ENCODE measurements at regions not wholly inside any gene's neighbourhood (a gene's known extent, or its start where the extent isn't known, plus 50 kb on each side); places are given as distances from the start of the nearest gene placed in this dataset.
A peak's percentile ranks its signal among the peaks of the same experiment; 100 is the strongest.

GRCh38 chr1:187476671-187477070, 647.9 kb downstream of the PLA2G4A start:
- WGBS, 2 donors, result 66 to 69% methylated on average over 3 of the region's 3 CpGs
- Histone ChIP-seq H3K4me1 (no peaks in the 10 kb centered on the region), H3K4me3 (replicated peaks in 1 of 3) (no peak overlapping the region), H3K27me3 (no peaks in the 10 kb centered on the region), H3K36me3 (no peaks in the 10 kb centered on the region), H3K9me3 (no peaks in the 10 kb centered on the region), H3K27ac (no peak overlapping the region)
- intact Hi-C loops (cut with DNase I), result no loop called here
- no peak for DNase-seq
- TF ChIP-seq CTCF (IDR thresholded peaks at IDR 0.05) (peak in 1 of 6 experiments; percentile 11), POLR2A (IDR thresholded peaks at IDR 0.05) (no peak)

DNA sequence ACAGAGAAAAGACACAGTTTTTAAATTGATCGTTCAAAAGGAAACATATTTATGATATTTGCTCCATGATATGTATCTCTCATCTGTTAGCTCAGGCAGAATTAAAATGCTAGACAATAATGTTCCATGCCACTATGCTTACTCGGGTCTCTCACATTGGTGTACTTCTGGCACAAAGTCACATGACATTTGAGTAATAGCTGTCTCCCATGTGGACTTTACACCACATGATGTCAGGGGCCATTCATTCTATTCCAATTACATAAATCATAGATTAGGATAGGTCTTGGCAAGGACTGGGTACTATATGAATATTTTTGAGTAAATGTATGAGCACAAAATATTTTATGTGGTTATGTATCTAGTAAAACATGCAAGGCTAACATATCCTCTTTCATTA, 648.4 kb downstream of the PLA2G4A start:
- Histone ChIP-seq H3K27ac (no peak overlapping the region), H3K27me3 (no peaks in the 10 kb centered on the region), H3K9me3 (no peaks in the 10 kb centered on the region), H3K36me3 (no peaks in the 10 kb centered on the region), H3K4me1 (no peaks in the 10 kb centered on the region), H3K4me3 (replicated peaks in 1 of 3) (no peak overlapping the region)
- DNase-seq, result no peak
- no peak for TF ChIP-seq CTCF (IDR thresholded peaks at IDR 0.05)
- 81 to 86% methylated on average over 2 of the region's 2 CpGs for WGBS, 2 donors
- intact Hi-C loops (cut with DNase I), result no loop called here

DNA sequence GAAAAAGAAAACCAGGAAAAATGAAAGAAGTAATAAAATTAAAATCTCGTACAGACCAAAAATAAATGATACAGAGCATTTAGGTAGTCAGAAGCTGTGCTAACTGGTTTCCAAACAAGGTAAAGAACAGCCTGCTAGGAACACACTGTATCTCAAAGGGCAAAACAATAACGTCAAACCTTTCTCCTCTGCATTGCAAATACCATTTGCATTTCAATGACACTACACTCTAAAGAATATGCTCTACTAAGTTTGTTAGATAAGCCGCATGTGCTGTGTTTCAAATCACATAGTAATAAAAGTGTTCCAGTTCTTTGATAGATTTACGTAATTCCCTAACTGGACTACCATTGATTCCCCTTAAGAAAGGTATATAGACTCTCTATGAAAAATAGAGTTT, 648.8 kb downstream of the PLA2G4A start:
- 74 to 79% methylated on average over 4 of the region's 4 CpGs for WGBS, 2 donors
- H3K4me1 ChIP-seq, result no peaks in the 10 kb centered on the region
- H3K36me3 ChIP-seq, result no peaks in the 10 kb centered on the region
- no peak for TF ChIP-seq POLR2A (IDR thresholded peaks at IDR 0.05)
- TF ChIP-seq CTCF (IDR thresholded peaks at IDR 0.05), result no peak
- no peak overlapping the region for H3K27ac ChIP-seq
- H3K4me3 ChIP-seq (replicated peaks in 1 of 3), result no peak overlapping the region
- no peak for DNase-seq
- H3K27me3 ChIP-seq, result no peaks in the 10 kb centered on the region
- intact Hi-C loops (cut with DNase I), result no loop called here
- H3K9me3 ChIP-seq, result no peaks in the 10 kb centered on the region

GRCh38 chr1:187481581-187482148, 652.9 kb downstream of the PLA2G4A start:
- DNase-seq, result no peak
- TF ChIP-seq POLR2A (IDR thresholded peaks at IDR 0.05) (no peak), CTCF (IDR thresholded peaks at IDR 0.05) (no peak)
- intact Hi-C loops (cut with DNase I), result no loop called here
- 69 to 75% methylated on average over 10 of the region's 10 CpGs for WGBS, 2 donors
- Histone ChIP-seq H3K4me1 (no peaks in the 10 kb centered on the region), H3K36me3 (no peaks in the 10 kb centered on the region), H3K27ac (no peak overlapping the region), H3K4me3 (replicated peaks in 1 of 3) (no peak overlapping the region), H3K9me3 (no peaks in the 10 kb centered on the region), H3K27me3 (no peaks in the 10 kb centered on the region)

GRCh38 chr1:187490266-187490665, 661.5 kb downstream of the PLA2G4A start:
- H3K36me3 ChIP-seq, result no peaks in the 10 kb centered on the region
- intact Hi-C loops (cut with DNase I), result no loop called here
- no peaks in the 10 kb centered on the region for H3K4me1 ChIP-seq
- no peak overlapping the region for H3K27ac ChIP-seq
- 82 to 87% methylated on average over 3 of the region's 3 CpGs for WGBS, 2 donors
- H3K4me3 ChIP-seq (replicated peaks in 1 of 3), result no peak overlapping the region
- no peaks in the 10 kb centered on the region for H3K9me3 ChIP-seq
- TF ChIP-seq CTCF (IDR thresholded peaks at IDR 0.05), result no peak
- TF ChIP-seq POLR2A (IDR thresholded peaks at IDR 0.05), result no peak
- DNase-seq, result no peak
- H3K27me3 ChIP-seq, result no peaks in the 10 kb centered on the region
